ENCODE measurements at regions not wholly inside any gene's neighbourhood (a gene's known extent, or its start where the extent isn't known, plus 50 kb on each side); places are given as distances from the start of the nearest gene placed in this dataset.

GRCh38 chr12:123075087-123075645 is 75.7 kb downstream of the PITPNM2 start:
- dilution Hi-C loops (cut with MboI; ENCODE audit: extremely low pct_ligation_motif_present, low sequenced_read_pairs), result no loop called here
- H3K79me2 ChIP-seq (ENCODE audit: control insufficient read depth, insufficient read depth, low read length), result no peaks in the 10 kb centered on the region
- no peak overlapping the region for H3K4me2 ChIP-seq (ENCODE audit: insufficient read depth, low read length)
- no peak for FAIRE-seq
- H3K4me3 ChIP-seq (replicated peaks in 1 of 3; ENCODE audit: insufficient read depth in 1 of 3, low read depth in 1 of 3, low read length in 3 of 3), result no peak overlapping the region
- CTCF ChIA-PET, result interaction anchor here (0.9 to 1.2 kb wide), 3 partner anchors 13 to 163 kb away, joined by 3 read pairs; no protein-coding TSS in a partner anchor
- no peaks in the 10 kb centered on the region for H3K36me3 ChIP-seq (ENCODE audit: control insufficient read depth in 2 of 2, extremely low read depth in 1 of 2, insufficient read depth in 2 of 2, low read length in 2 of 2)
- intact Hi-C loops (cut with micrococcal nuclease), result no loop called here
- H3K4me1 ChIP-seq (ENCODE audit: control insufficient read depth, extremely low read depth, insufficient read depth, low read length), result peaks cover 15% of the 10 kb centered on the region
- H3K27me3 ChIP-seq (ENCODE audit: control insufficient read depth in 2 of 2, insufficient read depth in 2 of 2, low read length in 2 of 2), result no peaks in the 10 kb centered on the region
- BruUV-seq (replicated peaks), result no TSS peak
- H4K20me1 ChIP-seq (replicated peaks; ENCODE audit: control insufficient read depth, extremely low read depth, insufficient read depth, low read length), result no peaks in the 10 kb centered on the region
- H3K9me1 ChIP-seq (replicated peaks; ENCODE audit: control insufficient read depth, extremely low read depth, insufficient read depth, low read length), result no peaks in the 10 kb centered on the region
- no peak overlapping the region for H3K9ac ChIP-seq (replicated peaks; ENCODE audit: extremely low read depth, insufficient read depth, low read length)
- H3K9me3 ChIP-seq (replicated peaks; ENCODE audit: control insufficient read depth, insufficient read depth, low read length), result no peaks in the 10 kb centered on the region
- no peak overlapping the region for H3K27ac ChIP-seq (ENCODE audit: insufficient read depth, low read depth, low read length)
- POLR2A ChIA-PET, result no interaction called here
- DNase-seq (ENCODE audit: low read depth, low spot score), result no peak
- TF ChIP-seq POLR2A (IDR thresholded peaks at IDR 0.05; ENCODE audit: low read depth, low read length) (no peak), JUN (IDR thresholded peaks at IDR 0.05; ENCODE audit: borderline replicate concordance, insufficient read depth, insufficient read length, low read depth) (no peak), FOS (IDR thresholded peaks at IDR 0.05; ENCODE audit: borderline replicate concordance, insufficient read depth, low read length) (no peak), EZH2 (IDR thresholded peaks at IDR 0.05; ENCODE audit: borderline replicate concordance, low read depth, low read length, severe bottlenecking) (no peak), MAX (IDR thresholded peaks at IDR 0.05; ENCODE audit: insufficient read depth, insufficient read length) (no peak), POLR2AphosphoS5 (IDR thresholded peaks at IDR 0.05; ENCODE audit: insufficient read depth, low read depth, low read length) (no peak), GATA2 (IDR thresholded peaks at IDR 0.05; ENCODE audit: insufficient read depth, insufficient read length, low read depth, low read length) (no peak), MYC (IDR thresholded peaks at IDR 0.05; ENCODE audit: low read depth, low read length) (no peak)
- TF ChIP-seq, protein P1, sequence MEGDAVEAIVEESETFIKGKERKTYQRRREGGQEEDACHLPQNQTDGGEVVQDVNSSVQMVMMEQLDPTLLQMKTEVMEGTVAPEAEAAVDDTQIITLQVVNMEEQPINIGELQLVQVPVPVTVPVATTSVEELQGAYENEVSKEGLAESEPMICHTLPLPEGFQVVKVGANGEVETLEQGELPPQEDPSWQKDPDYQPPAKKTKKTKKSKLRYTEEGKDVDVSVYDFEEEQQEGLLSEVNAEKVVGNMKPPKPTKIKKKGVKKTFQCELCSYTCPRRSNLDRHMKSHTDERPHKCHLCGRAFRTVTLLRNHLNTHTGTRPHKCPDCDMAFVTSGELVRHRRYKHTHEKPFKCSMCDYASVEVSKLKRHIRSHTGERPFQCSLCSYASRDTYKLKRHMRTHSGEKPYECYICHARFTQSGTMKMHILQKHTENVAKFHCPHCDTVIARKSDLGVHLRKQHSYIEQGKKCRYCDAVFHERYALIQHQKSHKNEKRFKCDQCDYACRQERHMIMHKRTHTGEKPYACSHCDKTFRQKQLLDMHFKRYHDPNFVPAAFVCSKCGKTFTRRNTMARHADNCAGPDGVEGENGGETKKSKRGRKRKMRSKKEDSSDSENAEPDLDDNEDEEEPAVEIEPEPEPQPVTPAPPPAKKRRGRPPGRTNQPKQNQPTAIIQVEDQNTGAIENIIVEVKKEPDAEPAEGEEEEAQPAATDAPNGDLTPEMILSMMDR (IDR thresholded peaks at IDR 0.05; ENCODE audit: extremely low read depth in 1 of 2, insufficient read depth in 1 of 2, low read depth in 1 of 2, low read length in 2 of 2), result no peak
- no peak overlapping the region for H2AFZ ChIP-seq (ENCODE audit: low read depth, low read length)

All from endothelial cell of umbilical vein (primary cell).